GM21723 (cell line): ENCODE measurements at regions not wholly inside any gene's neighbourhood (a gene's known extent, or its start where the extent isn't known, plus 50 kb on each side); places are given as distances from the start of the nearest gene placed in this dataset.
"Not testable (repeated sequence)": the region's sequence is repeated elsewhere in the genome, so short reads cannot be mapped to it uniquely, and the experiment has no call there.

ENCODE experiments used
- ATAC-seq: cut with Tn5 transposase; IDR thresholded peaks from one replicate; pipeline ENCODE4 v1.9.1; 2021; ENCODE audit warnings: mild to moderate bottlenecking, moderate library complexity; ENCODE audit not compliant: unreplicated experiment

- ATAC-seq = no peak
Observed at GRCh38 chr13:87972568-87972967, 301.4 kb downstream of the SLITRK5 start.

- no peak for ATAC-seq
Observed at GRCh38 chr13:87975035-87975434, 303.9 kb downstream of the SLITRK5 start.

GRCh38 chr13:87976650-87977049 lies 305.5 kb downstream of the SLITRK5 start:
- ATAC-seq = not testable (repeated sequence)

DNA sequence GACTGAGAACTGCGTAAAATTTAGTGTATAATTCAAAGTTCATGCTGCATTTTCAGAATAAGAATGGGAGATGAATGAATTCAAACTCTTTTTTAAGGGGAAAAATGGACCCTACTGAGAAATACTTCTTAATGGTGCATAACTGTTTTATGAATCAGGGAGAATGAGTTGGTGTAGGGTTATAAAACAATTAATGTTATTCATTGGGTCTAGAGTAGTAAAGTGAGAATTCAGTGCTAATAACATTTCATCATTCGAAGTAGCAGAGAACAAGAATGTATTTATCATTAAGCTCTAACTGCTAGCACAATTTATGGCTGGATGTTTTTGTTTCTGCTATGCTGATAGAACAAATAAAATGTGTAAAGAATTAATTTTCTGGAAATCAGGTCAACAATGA lies 310.2 kb downstream of the SLITRK5 start:
- no peak for ATAC-seq

GRCh38 chr13:87982400-87982799 lies 311.2 kb downstream of the SLITRK5 start:
- ATAC-seq = no peak

DNA sequence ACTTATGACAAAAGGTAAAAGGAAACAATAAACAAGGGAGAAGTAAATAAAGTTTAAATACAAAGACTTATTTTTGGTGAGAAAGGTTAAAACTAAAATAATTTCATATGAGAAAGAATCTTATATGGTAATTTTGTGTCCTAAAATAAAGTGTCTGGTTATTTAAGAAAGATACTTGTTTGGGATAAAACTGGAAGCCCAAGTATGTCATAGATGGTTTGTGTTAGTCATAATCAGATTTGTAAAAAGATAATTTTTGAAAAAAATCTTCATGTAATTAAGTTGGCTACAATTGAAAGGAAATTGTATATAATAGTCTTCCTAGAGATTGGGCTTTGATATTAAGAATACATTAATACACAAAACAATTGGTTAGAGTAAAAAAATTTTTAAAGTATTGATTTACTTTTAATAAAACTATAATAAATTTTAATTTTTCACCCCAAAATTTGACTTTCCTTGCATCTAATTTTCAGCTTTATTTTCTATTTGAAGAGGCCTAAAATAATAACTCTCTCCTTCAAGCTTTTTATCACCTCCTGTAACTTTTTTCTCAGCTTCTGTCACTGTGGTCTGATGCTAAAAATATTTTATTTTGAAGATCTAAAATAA lies 315.6 kb downstream of the SLITRK5 start:
- no peak for ATAC-seq

DNA sequence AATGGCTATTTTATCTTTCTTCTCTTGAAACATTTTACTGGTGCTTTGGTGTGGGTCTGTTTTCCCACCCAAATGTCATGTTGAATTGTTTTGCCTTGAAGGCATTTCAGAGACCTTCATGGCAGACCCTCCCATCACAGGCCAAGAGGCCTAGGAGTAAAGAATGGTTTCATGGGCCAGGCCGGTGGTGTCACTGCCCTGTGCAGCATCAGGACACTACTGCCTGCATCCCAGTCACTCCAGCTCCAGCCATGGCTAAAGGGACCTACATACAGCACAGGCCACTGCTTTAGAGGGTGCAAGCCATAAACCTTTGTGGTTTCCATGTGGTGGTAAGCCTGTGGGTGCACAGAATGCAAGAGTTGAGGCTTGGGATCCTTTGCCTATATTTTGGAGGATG lies 326.9 kb downstream of the SLITRK5 start:
- no peak for ATAC-seq

- ATAC-seq = no peak
Observed at GRCh38 chr13:87999240-87999700, 328.1 kb downstream of the SLITRK5 start.

- ATAC-seq = no peak
Observed at GRCh38 chr13:87999788-88000187, 328.6 kb downstream of the SLITRK5 start.

- no peak for ATAC-seq
Observed at GRCh38 chr13:88000239-88000638, 329.1 kb downstream of the SLITRK5 start.

- ATAC-seq = no peak
Observed at GRCh38 chr13:88000787-88001186, 329.6 kb downstream of the SLITRK5 start.

DNA sequence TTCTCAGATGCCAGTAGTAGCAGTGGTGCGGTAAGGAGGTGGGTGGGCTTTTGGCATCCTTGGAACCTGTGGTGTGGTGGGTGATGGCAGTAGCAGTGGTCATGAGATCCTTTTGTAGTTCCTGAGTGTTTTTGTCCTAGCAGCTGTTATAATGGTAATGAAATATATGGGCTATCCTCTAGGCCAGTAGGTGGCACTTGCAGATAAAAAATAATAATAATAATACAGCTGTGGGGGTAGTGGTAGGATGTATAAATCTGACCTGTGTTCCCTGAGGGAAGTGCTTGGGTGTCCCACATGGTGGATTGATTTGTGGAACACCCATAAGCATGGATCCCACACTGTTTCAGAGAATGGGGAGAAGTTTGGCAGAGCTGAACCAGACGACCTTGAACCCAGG lies 334.0 kb downstream of the SLITRK5 start:
- no peak for ATAC-seq

DNA sequence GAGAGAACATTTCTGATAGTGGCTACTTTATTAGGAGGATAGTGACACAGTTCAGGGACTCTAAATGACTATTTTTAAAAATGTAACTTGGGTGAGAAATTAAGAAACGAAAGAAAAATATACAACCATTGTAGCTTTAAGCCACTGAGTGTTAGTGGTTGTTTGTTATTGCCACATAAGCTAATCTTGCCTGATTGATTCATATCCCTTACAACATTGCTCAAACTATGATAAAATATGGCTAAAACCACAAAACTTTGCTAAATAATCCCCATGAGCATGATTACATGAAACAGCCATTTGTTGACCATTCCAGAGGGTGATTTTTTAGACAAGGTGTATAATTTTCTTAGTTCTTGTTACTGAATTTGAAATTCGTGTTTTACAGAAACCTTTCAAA lies 343.4 kb downstream of the SLITRK5 start:
- no peak for ATAC-seq

- ATAC-seq = no peak
Observed at GRCh38 chr13:88022431-88023208, 351.4 kb downstream of the SLITRK5 start.

DNA sequence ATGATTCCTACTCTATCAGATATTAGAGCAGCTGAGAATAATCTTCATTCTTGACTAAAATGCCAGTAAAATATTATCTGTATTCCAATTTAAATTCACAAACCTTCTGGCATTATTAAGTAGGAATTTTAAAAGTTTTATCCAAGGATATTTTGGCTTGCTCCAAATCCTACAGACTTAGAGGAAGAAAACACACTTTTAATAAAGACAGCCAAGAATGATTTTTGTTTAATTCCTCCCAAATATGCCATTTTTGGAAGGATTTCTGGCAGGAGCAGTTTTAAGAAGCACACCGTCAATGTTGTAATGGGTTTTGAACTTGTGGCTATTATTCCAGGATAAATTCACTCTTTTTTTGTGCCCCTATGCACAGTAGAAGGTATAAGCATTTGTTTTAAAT lies 355.1 kb downstream of the SLITRK5 start:
- no peak for ATAC-seq

DNA sequence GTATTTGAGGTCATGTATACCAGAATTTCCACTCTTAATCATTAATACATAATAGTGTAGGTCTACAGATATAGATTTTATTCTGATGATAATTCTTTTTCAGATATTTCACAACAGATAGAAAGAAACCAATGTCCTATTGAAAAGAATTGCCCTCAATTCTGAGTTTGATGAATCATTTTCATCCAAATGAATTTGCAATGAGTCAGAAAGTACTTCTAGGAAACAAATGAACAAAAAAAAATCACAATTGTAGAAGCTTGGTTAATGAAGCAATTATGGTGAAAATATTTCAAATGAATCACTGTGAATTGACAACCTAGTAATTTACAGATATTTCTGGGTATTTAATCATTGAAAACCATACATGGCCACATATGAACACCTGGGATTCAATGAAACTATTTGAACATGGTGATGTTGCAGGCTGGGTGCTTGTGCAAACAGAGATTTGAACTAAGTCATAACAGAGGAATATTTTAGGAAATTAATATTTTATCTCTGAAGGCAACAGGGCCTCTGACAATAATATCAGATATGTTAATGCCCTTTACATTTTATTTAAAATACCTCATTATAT lies 360.9 kb downstream of the SLITRK5 start:
- no peak for ATAC-seq

DNA sequence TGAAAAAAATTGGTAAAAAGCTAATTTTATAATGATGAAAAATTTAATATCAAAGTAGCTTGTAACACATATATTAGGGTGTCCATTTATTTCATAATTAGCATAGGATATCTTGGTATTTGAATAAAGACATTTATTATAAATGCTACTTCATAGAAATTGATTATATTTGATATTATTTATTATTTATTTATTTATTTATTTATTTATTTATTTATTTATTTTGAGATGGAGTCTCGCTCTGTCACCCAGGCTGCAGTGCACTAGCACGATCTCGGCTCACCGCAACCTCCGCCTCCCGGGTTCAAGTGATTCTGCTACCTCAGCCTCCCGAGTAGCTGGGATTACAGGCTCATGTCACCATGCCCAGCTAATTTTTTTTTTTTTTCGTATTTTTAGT lies 365.0 kb downstream of the SLITRK5 start:
- not testable (repeated sequence) for ATAC-seq

DNA sequence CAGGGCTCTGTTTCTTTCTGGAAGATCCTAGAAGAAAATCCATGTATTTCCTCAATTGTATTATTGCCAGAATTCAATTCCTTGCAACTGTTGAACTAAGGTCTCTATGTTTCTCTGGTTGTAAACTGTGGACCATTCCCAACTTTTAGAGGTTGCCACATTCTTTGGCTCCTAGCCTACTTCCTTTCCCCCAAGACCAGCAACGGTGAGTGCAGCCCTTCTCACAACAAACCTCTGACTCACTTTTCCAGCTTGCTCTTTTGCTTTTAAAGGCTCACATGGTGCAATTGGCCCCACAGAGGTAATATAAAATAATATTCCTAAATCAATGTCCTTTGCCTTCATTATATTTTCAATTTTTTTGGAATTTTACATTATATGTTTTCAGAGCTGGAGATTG lies 371.3 kb downstream of the SLITRK5 start:
- ATAC-seq = no peak

- no peak for ATAC-seq
Observed at GRCh38 chr13:88051746-88052482, 380.7 kb downstream of the SLITRK5 start.

DNA sequence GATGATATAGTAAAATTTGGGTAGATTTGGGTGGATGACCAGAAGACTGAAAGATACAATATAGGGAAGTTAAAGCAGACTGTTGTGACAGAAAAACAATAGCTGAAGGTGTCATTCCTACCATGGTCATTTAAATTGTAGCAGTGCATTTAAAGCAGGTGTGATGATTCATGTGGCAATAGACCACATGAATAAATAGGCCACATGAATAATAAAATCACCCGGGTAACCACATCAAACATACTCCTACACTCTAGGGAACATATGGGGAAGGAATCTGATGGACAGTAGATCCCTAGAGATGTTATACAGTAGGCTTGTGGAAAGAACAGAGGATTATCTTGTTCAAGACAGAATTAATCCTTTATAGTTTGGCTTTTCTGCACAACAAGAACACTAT lies 392.6 kb downstream of the SLITRK5 start:
- ATAC-seq = no peak

DNA sequence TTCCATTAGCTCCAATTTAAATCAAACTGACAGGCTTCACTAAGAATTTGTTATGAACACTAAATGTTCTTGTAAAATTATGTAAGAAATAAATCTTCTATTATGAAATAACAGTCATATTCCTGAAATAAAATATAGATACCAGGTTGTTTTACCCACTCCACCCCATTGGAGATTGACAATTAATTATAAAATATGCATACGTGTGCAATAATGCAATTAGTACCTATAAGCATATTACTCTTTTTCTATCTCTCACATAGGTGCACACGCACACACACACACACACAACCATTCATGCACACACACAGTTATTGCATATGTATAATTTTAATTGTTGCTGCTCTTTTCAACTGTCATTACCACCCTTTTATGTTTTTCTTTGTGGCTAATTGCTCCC lies 395.7 kb downstream of the SLITRK5 start:
- no peak for ATAC-seq

DNA sequence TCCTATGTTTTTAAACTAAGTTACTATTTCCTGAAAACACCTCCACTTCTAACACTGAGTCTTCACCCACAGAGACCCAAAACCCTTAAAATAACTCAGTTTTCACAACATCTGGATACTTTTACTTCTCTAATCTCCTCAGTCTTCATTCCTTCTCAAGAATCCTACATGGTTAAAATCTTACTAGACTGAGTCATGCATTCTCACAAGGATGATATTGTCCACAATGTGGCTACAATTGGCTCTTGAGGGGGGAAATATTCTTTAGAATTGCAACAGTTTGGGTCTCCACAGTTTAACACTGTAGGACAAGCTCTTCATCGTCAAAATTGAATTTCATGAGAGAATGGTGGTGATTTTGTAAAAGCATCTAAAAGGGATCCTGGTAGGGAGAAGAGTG lies 397.1 kb downstream of the SLITRK5 start:
- ATAC-seq = no peak
